Stimulated activated naive CD4-positive, alpha-beta T cell treated with Interleukin-2 at 50 U/mL for 16 hours (primary cell): ENCODE measurements at regions not wholly inside any gene's neighbourhood (a gene's known extent, or its start where the extent isn't known, plus 50 kb on each side); places are given as distances from the start of the nearest gene placed in this dataset.

Source experiments
- DNase-seq: peaks from one replicate; lab custom pipeline; 2025; lab: John Stamatoyannopoulos, UW

DNA sequence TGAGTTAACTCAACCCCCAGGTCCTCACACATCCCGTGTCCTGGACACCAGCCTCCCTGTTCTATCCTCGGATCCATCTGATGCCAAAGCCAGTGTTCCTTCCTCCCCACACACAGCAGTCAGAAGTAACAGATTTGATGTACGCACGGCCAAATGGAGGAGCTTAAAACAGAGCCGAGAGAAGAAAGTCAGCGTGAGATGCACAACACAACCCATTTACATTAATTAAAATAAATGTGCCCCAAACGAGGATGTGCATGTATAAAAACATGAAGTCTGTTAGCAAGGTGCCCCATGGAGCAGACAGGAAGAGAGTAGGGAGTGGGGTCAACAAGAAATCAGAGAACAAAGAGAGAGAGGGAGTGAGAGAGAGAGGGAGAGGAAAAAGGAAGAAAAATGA lies 191.2 kb downstream of the HAUS1 start:
- DNase-seq, result no peak

DNA sequence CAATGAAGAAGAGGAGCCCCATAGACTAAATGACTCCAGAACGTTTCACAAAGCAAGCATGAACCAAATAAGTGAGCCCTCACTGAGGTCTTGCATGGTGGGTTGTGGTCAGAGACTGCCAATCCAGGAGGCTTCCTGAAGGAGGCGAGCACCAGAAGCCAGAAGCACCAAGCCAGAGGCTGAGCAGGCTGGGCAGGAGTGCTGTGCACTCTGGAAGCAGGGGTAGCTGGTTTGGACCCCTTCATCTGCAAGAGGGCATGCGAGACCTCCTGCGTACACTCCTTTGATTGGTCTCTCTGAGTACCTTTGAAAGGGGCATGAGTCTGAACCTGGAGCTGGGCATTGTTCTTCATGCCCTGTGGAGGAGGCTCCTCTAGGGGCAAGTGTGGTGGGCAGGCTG lies 192.5 kb downstream of the HAUS1 start:
- no peak for DNase-seq

DNA sequence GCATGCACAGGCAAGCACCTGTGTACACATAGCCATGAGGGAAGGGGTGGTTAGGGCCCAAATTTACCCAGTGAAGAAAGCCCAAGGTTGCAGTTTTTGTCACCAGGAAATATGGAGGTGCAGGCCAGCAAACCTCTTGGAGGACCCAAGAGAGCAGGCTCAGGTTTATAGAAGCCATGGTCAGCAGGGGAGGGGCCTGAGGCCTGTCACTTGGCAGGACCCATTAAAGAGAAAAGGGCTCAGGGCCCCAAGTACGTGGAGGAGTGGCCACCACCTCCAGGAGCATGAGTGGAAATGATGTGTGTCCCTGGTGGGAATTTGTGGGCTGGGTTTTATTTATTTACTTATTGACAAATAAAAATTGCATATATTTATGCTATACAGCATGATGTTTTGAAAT lies 192.9 kb downstream of the HAUS1 start:
- no peak for DNase-seq

DNA sequence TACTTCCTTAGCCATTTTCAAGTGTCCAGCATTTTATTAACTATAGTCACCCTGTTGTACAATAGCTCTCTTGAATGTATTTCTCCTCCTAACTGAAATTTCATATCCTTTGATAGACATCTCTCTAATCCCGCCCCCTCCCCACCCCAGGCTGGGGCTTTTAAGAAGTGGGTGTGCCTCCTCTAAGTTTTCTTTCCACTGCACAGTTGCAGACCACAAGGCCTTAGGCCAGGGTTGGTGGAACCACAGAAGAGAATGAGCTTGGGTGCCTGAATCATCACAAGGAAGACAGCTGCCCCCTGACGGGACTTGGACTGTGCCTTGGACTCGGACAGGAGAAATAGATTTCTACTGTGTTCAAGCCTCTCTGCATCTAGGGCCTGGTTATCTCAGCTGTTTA lies 193.4 kb downstream of the HAUS1 start:
- no peak for DNase-seq

DNA sequence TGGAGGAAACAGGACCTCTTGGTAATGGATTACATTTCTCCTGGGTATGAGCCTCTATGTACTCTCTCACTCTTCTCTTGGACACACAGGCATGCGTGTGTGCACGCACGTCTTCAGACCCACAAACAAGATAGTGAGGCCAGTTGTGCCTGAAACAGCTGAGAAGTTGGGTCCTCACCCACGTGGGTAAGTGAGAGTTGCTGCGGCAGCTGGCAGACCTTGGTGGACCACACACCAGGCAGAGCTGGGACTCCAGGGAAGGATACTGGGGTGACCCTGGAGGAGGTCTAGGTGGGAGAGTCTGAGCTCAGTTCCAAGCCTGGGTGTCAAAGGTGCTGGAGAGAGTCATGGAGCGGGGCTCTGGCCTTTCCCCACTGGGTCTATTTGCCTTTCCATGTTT lies 194.3 kb downstream of the HAUS1 start:
- DNase-seq, result no peak

DNA sequence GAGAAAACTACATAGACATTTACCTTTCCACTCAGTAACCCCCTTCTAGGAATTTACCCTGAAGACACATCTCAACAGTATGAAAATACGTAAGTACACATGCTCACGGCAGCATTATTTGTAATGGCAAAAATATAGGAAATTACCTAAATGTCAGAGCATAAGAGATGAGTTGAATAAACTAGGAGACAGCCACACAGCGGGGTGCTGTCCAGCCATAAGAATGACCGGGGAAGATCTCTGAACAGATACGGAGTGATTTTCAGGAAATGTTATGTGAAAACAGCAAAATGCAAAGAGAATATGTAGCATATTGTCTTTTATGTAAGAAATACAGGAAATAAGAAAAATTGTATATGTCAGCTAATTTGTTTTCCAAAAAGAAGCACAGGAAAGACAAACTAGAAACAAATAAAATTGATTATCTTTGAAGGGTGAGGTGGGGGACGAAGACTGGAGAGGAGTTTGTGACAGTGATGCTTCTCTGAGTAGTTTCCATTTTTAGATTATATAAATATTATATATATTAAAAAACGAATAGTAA lies 195.4 kb downstream of the HAUS1 start:
- DNase-seq, result no peak

DNA sequence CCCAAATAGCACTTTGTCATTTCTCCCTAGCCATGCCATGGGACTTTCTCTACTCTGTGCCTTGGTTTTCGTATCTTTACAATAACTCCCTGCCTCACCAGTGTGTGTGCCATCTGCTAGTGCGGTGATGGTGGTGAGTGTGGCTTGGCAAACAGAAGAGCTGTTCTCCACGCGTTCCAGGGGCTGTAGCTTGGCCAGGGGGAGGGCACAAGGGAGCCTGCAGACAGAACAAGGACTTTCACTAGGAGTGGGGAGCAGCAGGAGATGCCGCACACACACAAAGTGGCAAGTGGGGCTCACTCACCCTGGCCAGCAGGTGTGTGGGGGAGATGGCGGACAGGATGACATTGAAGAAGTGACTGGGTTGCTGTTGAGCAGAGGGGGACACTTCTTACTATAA lies 196.9 kb downstream of the HAUS1 start:
- DNase-seq, result no peak

DNA sequence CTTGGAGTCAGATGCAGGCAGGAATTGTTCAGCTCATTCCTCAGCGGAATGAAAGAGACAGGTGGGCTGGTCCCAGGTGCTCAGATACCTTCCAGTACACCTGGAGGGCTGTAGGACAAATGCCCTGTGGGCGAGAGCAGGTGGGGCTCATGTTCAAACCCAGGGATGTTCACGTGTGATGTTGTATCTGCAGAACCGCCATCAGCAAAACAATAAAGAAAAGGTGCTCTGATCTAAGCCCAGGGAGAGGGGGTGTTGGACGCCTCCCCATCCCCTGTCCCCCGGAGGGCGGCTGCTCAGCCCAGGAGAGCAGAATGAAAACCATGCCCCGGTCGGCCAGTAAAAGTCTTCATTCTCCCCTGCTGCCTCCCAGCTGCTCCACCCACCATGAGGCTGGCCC lies 197.4 kb downstream of the HAUS1 start:
- no peak for DNase-seq

DNA sequence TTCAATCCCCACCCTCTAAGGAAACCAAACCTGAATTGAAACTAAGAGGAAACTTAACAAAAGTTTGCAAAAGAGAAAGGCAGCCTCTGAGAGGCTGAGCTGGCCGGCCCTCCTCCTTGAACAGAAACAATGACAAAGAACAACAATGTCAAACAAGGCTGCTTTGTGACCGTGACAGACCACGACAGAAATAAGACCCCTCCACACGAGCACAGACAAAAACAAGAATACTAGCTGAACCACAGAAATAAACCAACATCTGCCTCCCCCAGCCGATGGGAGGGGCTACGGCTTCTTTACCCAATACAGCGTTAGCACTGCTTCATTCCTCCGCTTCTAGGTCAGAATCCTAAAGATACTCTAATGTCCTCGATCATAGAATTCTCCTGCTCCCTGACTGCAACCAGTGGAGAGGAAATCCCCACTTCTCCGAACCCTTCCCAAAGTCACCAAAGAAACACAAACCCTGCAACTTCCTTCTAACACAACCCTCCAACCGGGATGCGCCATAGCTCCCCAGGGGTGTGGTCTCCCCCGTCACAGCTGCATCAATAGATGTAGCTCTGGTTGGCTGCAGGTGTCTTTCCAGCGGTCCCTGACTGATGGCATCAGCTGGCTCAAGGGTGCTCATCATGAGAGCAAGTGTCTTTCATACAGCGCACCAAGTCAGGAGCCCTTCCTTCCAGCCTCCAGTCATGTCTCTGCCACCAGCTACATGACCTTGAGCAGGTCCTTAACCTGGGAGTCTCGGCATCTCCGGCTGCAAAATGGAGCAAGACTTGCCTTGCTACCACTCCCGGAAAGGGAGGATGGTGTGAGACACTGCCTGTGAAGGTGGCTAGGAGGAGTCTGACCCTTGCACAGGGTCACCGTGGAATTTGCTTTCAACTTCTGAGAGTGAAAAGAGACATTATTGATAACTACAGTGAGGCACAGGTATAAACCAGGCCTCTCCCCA lies 198.6 kb downstream of the HAUS1 start:
- DNase-seq, result no peak

DNA sequence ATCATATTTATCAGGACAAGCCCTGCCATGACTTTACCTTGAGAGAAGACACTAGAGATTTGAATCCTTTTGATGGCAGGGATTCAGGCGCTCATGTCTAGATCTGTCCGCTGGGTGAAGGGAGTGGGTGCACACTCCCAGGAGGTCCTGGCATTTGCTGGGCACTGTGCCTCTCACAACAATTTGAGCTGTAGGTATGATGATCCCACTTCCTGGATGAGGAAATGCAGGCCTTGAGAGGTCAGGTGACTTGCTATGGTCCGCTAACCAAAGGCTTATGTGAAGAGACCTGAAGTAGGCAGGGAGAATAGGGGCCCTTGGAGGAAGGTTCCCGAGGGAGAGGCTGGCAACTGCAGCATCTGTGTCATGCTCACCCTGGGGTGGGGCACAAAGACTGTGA lies 206.1 kb downstream of the HAUS1 start:
- DNase-seq, result no peak

DNA sequence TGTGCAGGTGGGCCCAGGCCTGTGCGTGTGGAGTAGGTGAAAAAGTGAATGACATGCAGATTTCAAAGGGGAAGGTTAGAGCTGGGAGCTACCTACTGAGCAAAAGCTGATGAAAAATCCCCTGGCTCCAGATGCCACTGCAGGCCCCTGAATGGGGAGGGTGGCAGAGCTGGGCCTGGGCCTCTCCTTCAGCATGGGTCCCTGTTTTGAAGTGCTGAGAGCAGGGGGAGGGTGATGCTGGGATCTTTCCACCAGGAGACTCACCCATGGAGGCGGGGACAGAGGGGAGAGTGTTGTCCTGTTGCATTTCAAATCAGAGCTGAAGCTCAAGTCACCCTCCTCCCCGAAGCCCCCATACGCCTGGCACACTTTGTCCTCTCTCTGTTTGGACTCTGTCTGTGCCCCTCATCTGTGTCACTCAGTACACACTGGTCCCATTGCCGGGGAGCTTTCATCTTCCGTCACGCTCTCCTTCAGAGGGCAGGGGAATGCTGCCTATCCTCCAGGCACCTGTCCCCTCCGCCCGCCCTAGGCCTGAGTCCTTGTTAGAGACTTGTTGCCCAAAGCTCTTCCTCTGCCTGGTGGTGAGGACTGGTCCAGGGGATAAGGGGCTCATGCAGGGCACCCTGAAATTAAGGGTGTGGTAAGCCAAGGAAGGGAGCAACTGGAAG lies 206.6 kb downstream of the HAUS1 start:
- no peak for DNase-seq

DNA sequence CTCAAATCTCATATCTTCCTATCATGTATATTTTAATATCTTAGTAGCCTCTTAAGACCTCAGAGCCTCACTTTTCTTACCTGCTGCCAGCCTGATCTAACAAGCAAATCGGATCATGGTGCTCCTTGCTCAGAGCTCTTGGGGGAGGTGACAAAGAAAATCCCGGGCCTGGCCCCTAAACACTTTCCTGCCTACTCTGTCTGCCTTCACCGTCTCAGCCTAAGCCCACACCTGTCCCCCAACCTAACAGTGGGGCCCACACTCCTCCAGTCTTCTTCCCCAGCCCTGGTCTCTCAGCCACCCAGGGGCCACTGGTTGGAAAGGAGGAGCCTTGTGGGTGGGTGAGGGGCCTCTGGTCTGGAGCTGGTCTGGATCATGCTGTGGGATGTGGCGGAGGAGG lies 207.3 kb downstream of the HAUS1 start:
- no peak for DNase-seq

DNA sequence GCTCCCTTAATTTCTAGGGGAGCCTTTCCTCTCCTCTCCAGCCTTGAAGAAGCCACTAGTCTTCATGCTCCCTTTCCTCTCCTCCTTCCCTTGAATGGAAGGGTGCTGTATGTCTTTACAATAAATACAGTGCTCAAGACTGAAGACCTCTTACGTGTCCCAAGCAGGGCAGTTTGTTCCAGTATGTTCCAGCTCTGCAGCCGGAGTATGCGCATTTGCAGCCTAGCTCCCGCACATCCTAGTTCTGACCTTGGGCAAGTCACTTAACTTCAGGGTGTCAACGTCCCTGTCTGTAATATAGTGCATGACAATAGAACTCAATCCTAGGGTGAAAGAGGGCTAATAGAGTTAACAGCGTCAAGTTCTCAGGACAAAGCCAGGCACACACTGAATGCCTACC lies 208.0 kb downstream of the HAUS1 start:
- no peak for DNase-seq

DNA sequence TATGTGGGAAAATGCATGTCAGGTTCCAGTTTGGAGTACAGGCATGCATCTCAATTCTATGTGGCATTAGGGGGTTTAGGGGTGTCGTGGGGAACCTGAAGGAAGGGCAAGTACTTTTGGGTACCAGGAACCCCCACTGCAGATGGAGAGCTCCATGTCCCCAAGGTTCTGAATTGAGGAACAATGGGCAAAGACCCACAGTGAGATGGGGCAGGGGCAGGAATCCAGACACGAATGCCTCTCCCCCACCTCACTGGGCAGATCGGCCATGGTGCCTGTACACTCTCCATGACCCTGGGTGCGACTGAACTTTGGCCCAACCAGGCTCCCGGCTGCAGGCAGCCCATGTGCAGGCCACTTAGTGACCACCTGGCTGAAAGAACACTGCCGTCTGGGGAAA lies 209.3 kb downstream of the HAUS1 start:
- no peak for DNase-seq

DNA sequence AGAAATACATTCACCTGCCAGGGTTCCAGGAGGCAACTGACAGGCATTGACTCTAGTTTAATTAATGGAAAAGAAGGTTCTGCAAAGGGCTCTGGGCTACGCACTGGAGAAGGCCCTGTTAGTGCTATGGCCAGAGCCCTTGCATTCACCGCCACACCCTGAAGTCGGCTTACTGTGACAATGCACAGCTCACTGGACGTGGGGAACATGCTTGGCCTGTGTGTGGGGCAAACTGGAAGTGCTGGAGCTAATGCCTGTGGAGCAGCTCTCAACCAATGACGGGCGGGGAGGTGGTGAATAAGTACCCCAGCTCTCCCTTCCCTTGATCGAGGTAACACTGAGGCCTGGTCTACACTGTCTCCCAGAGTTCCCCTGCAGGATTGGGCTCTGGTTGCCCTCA lies 209.8 kb downstream of the HAUS1 start:
- DNase-seq, result no peak

DNA sequence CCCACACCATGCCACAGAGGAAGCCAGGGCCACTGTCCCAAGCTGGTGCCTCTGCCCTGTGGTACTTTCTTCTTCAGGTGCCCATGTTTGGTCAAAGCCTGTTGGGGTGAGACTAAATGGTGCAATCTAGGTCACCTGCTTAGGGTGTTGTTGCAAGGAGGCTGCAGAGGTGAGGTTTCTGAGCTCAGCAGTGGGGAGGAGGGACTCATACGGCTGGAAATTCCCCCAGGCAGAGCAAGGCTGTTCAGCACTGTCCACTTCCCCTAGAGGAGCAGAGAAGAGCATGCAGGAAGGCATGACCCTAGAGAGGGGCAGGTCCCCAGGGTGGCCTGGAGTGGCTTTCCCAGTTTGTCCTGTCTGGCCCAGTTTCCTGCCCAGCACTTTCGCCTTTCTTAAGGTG lies 211.0 kb downstream of the HAUS1 start:
- no peak for DNase-seq

DNA sequence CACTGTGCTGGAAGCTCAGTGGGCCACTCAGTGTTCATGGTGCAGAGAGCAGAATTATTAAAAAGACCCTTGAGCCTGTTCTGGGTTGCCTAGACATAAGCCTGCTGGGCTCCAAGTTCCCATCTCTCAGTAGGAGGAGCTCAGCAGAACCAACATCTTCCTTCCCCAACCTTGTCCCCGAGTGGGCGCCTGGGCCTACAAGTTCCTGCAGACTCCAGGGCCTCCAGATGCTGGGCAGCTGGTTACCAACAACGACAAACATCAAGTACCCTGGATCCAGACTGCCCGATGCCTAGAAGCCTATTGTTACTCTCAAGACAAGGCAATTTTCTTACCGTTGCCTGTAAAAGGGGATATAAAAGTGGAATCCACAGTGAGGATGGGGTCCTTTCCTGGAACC lies 214.2 kb downstream of the HAUS1 start:
- DNase-seq, result no peak

DNA sequence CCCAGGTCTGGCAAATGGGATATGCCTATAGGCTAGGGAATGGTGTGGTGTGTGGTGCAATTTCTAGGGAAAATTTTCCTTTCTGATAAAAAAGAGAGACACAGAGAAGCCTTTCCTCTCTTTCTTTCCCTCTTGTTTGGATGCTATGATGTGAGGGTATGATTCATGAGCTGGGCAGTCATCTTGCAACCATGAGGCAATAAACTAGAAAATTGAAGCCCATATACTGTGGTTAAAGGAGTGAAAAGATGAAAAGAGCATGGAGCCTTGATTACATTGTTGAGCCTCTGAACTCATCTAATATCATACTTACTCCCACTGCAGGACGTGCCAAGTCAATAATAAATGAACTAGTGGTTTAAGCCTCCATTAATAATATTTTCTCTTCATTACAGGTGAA lies 215.6 kb downstream of the HAUS1 start:
- DNase-seq, result no peak

DNA sequence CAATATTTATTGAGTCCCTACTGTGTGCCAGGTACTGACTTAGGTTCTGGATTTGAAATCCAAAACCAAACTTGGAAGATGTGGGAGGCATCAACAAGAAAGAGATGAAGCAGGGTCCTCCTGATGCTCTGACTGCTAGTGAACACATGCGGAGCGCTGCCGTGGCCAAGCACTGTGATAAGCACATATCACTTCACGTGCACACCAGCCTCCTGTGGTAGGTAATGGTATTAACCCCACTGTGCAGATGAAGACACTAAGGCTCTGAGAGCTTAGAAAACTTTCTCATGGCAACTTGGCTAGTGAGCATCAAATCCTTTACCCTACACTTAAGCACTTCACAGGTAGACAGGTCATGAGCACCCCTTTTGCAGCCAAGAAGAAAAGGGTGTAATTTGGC lies 216.1 kb downstream of the HAUS1 start:
- no peak for DNase-seq

DNA sequence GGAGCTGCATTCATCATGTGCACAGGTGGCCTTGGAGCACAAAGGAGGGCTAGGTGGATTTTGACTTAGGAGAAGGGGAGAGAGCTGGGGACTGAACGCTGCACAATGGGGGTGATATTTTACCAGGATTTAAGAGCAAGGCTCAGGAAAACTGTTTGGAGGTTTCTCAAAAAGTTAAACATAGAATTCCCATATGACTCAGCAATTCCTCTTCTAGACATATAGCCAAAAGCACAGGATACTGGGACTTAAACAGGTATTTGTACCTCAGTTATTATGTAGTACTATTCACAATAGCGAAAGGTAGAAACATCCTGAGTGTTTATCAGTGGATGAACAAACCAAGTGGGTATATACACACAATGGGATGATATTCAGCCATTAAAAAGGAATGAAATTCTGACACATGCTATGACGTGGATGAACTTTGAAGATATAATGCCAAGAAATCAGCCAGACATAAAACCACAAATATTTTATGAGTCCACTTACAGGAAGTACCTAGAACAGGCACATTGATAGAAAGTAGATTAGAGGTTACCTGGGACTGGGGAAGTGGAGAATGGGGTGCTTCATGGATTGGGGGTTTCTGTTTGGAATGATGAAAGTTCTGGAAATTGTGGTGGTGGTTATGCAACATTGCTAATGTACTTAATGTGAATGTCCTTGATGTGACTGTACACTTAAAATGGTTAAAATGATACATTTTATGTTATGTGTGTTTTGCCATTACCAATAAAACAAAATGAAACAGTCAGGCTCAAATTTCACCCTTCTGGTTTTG lies 216.9 kb downstream of the HAUS1 start:
- no peak for DNase-seq

DNA sequence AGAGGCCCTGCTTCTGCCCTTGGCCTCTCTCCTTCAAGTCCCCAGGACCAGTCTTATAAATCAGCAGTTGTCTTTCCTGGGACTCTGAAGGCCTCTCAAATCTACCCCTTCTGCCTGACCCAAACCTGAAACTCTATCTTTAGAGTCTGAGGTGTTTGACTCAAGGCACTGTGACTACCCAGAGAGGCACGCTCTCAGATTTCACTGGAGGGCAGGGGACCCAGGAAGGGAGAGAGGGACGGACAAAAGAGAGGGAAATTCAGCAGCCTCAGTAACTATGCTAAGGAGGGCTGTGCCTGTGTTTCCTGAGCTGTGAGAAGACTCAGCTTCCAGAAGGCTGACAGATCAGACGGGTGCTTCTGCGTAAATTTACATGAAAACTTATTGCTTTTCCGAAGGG lies 217.8 kb downstream of the HAUS1 start:
- DNase-seq, result no peak

DNA sequence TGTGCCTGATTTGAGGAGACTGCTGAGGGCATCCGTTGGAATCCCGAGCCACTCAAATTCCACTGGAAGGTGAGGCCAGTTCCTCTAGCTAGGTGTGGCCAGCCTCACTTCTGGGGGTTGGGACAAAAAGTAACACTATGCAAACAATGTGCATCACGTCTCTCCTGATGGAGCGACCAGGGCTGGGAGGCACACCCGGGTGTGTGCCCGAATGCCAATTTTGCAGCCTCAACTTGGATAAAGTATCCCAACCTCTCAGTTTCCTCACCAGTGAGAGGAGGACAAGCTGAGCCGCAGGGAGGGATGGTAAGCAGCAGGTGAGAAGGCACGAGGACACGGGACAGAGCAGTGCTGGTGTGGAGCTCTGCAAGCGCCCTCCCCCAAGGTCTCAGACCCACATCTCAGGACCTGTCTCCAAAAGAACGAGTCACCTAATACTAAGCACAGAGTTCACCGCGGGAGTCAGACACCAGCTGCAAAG lies 218.3 kb downstream of the HAUS1 start:
- DNase-seq, result no peak
